Sigmoid colon (tissue), 6 donors: ENCODE measurements at regions not wholly inside any gene's neighbourhood (a gene's known extent, or its start where the extent isn't known, plus 50 kb on each side); places are given as distances from the start of the nearest gene placed in this dataset.
"Not testable (repeated sequence)": the region's sequence is repeated elsewhere in the genome, so short reads cannot be mapped to it uniquely, and the experiment has no call there.

Experiments used
- DNase-seq: peaks from one replicate; pipeline ENCODE4 v3.0.0-alpha.2; 2019
- H3K27ac ChIP-seq, 4 donors: fragments of 200-600 bp; sonication (generic); one replicate each; pipeline ENCODE4 v1.5.1; 2016 to 2019; ENCODE audit warnings: mild to moderate bottlenecking in 1 of 4
- H3K27me3 ChIP-seq, 3 donors: fragments of 200-600 bp; sonication (generic); one replicate each; pipeline ENCODE4 v1.5.1; 2019; ENCODE audit warnings: mild to moderate bottlenecking in 1 of 3
- H3K36me3 ChIP-seq, 4 donors: fragments of 200-600 bp; sonication (generic); one replicate each; pipeline ENCODE4 v1.5.1; 2016 to 2019
- H3K4me1 ChIP-seq, 4 donors: fragments of 200-600 bp; sonication (generic); one replicate each; pipeline ENCODE4 v1.5.1; 2017 to 2019
- H3K4me3 ChIP-seq, 4 donors: fragments of 200-600 bp; sonication (generic); one replicate each; pipeline ENCODE4 v1.5.1; 2017 to 2019; ENCODE audit warnings: mild to moderate bottlenecking in 2 of 4, moderate library complexity in 1 of 4
- H3K9me3 ChIP-seq, 4 donors: fragments of 200-600 bp in 3 of 4; sonication (generic) in 3 of 4; one replicate each; pipeline versions ENCODE4 v1.5.1 to v1.6.1; 2013 to 2019
- EP300 ChIP-seq, 4 donors: sonication (generic); formaldehyde crosslinking; IDR thresholded peaks; one replicate each; pipeline ENCODE4 v1.6.1; 2017; ENCODE audit warnings: antibody characterized with exemption in 4 of 4
- POLR2A ChIP-seq, 2 donors: fragments of 450-650 bp; IDR thresholded peaks; one replicate each; pipeline ENCODE4 v1.6.1; 2016; ENCODE audit warnings: antibody characterized with exemption in 2 of 2, mild to moderate bottlenecking in 2 of 2, moderate library complexity in 2 of 2
- POLR2AphosphoS5 ChIP-seq, 4 donors: sonication (generic); formaldehyde crosslinking; IDR thresholded peaks; one replicate each; pipeline ENCODE4 v1.6.1; 2017; ENCODE audit warnings: antibody characterized with exemption in 4 of 4
- WGBS, 2 donors: extraction: QIAGEN DNeasy Blood & Tissue Kit; methylation state at CpG; one replicate each; pipeline ENCODE4 v1.1.7; 2013; 5-methylcytosine and 5-hydroxymethylcytosine counted together
- intact Hi-C: fragments of 100-400 bp; cut with DNase I; formaldehyde crosslinking; loops from one replicate; pipeline ENCODE4 v1.15.1; 2023
- TF ChIP-seq, protein P1 (sequence below), 4 experiments: fragments of 450-650 bp in 3 of 4; fragments of 200-600 bp in 1 of 4; IDR thresholded peaks; one replicate each; pipeline ENCODE4 v1.5.1; 2016 to 2019; ENCODE audit warnings: antibody characterized with exemption in 4 of 4, mild to moderate bottlenecking in 3 of 4, moderate library complexity in 2 of 4
- donor health status: healthy with polysubstance abuse.
- donor health status: healthy.

DNA sequence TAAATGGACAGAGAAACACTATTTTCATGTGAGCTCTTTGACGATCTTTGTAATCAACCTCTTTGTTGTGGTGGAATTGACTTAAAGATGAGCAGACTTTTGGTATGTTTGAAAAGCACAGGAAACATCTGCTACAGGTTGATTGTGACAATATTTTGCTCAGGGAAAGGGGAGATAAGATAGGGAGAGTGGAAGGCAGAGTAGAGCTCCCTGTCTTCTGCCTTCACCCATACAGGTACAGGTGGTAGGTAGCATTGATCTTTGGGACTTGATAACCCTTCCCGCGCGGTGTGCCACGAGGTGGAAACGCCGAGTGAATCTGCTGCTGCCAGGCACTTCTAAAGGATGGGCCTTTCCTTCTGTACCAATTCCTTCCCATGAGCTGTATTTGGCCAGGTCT is 183.6 kb downstream of the UTRN start:
- H3K9me3 ChIP-seq = no peaks in the 10 kb centered on the region
- TF ChIP-seq, protein P1, sequence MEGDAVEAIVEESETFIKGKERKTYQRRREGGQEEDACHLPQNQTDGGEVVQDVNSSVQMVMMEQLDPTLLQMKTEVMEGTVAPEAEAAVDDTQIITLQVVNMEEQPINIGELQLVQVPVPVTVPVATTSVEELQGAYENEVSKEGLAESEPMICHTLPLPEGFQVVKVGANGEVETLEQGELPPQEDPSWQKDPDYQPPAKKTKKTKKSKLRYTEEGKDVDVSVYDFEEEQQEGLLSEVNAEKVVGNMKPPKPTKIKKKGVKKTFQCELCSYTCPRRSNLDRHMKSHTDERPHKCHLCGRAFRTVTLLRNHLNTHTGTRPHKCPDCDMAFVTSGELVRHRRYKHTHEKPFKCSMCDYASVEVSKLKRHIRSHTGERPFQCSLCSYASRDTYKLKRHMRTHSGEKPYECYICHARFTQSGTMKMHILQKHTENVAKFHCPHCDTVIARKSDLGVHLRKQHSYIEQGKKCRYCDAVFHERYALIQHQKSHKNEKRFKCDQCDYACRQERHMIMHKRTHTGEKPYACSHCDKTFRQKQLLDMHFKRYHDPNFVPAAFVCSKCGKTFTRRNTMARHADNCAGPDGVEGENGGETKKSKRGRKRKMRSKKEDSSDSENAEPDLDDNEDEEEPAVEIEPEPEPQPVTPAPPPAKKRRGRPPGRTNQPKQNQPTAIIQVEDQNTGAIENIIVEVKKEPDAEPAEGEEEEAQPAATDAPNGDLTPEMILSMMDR (IDR thresholded peaks at IDR 0.05) = no peak
- TF ChIP-seq POLR2A (IDR thresholded peaks at IDR 0.05) = no peak
- intact Hi-C loops = no loop called here
- peaks cover 0 to 9% (median 0%) of the 10 kb centered on the region in 4 donors for H3K36me3 ChIP-seq
- H3K4me3 ChIP-seq = no peak overlapping the region
- H3K27me3 ChIP-seq = no peaks in the 10 kb centered on the region
- H3K4me1 ChIP-seq = no peaks in the 10 kb centered on the region
- H3K27ac ChIP-seq = no peak overlapping the region
- no peak for DNase-seq
- 75 to 89% methylated on average over 7 of the region's 7 CpGs for WGBS, 2 donors

DNA sequence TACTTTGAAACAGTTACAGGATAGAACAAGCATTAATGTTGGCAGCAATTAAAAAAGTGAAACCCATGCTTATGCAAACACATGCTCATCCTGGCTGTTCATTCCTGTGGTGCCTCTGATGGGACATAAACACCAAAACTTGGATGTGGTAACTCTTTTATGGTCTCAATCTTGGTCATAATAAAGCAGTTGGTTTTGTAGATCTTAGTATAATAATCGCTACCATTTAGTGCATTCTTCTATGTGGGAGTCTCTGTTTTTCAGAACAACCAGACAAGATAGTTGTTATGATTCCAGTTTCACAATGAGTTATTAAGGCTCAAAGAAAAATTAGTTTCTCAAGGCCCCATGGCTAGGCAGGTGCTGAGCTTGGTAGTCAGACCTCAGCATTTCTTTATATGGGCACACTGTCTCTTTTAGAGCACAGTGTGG is 184.0 kb downstream of the UTRN start:
- no peak for TF ChIP-seq POLR2AphosphoS5 (IDR thresholded peaks at IDR 0.05)
- TF ChIP-seq, protein P1 (IDR thresholded peaks at IDR 0.05) = no peak
- TF ChIP-seq POLR2A (IDR thresholded peaks at IDR 0.05) = no peak
- no peak for TF ChIP-seq EP300 (IDR thresholded peaks at IDR 0.05)
- intact Hi-C loops = no loop called here
- Histone ChIP-seq H3K27ac (no peak overlapping the region), H3K36me3 (peaks cover 0 to 9% (median 0%) of the 10 kb centered on the region in 4 donors), H3K9me3 (no peaks in the 10 kb centered on the region), H3K27me3 (no peaks in the 10 kb centered on the region), H3K4me1 (no peaks in the 10 kb centered on the region), H3K4me3 (no peak overlapping the region)
- 85 to 93% methylated on average over 1 of the region's 1 CpG for WGBS, 2 donors
- no peak for DNase-seq

- H3K27ac ChIP-seq, H3K4me3 ChIP-seq, DNase-seq, H3K27me3 ChIP-seq, H3K4me1 ChIP-seq, intact Hi-C loops, H3K9me3 ChIP-seq: not testable (repeated sequence)
- peaks cover 0 to 12% (median 2%) of the 10 kb centered on the region in 4 donors for H3K36me3 ChIP-seq
- 98 to 99% methylated on average over 27 of the region's 27 CpGs for WGBS, 2 donors
Observed at GRCh38 chr6:144470201-144470600, 185.1 kb downstream of the UTRN start.

- Histone ChIP-seq H3K36me3 (peaks cover 0 to 21% (median 2%) of the 10 kb centered on the region in 4 donors), H3K4me1 (no peaks in the 10 kb centered on the region), H3K27ac (no peak overlapping the region), H3K4me3 (no peak overlapping the region), H3K27me3 (no peaks in the 10 kb centered on the region), H3K9me3 (no peaks in the 10 kb centered on the region)
- intact Hi-C loops = no loop called here
- no peak for TF ChIP-seq POLR2A (IDR thresholded peaks at IDR 0.05)
- TF ChIP-seq POLR2AphosphoS5 (IDR thresholded peaks at IDR 0.05) = no peak
- TF ChIP-seq, protein P1 (IDR thresholded peaks at IDR 0.05) = no peak
- no peak for TF ChIP-seq EP300 (IDR thresholded peaks at IDR 0.05)
- no peak for DNase-seq
- 85 to 90% methylated on average over 3 of the region's 3 CpGs for WGBS, 2 donors
Observed at GRCh38 chr6:144471986-144472385, 186.9 kb downstream of the UTRN start.

DNA sequence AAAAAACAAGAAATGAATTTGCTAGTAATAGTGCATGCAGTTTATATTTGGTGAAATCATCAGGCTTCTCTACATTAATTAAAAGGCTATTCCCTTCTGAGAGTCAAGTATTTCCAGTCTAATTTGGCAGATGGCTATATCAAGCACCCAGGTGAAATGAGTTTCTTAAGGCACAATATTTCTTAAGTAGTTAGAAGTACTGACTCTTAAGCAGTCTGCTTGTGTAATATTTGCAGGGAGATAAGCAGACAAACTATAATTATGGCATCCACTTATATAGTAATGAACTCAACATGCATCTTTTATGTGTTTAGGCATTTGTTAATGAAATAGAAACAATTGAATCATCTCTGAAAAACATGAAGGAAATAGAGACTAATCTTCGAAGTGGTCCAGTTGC is 189.2 kb downstream of the UTRN start:
- Histone ChIP-seq H3K4me1 (no peaks in the 10 kb centered on the region), H3K27me3 (no peaks in the 10 kb centered on the region), H3K9me3 (no peaks in the 10 kb centered on the region), H3K36me3 (peaks cover 0 to 21% (median 2%) of the 10 kb centered on the region in 4 donors), H3K27ac (no peak overlapping the region), H3K4me3 (no peak overlapping the region)
- intact Hi-C loops = no loop called here
- WGBS, 2 donors = 95% methylated on average over 1 of the region's 1 CpG
- no peak for DNase-seq
- TF ChIP-seq POLR2AphosphoS5 (IDR thresholded peaks at IDR 0.05) = no peak
- TF ChIP-seq, protein P1 (IDR thresholded peaks at IDR 0.05) = no peak
- TF ChIP-seq EP300 (IDR thresholded peaks at IDR 0.05) = no peak
- no peak for TF ChIP-seq POLR2A (IDR thresholded peaks at IDR 0.05)
